ENCODE measurements at regions not wholly inside any gene's neighbourhood (a gene's known extent, or its start where the extent isn't known, plus 50 kb on each side); places are given as distances from the start of the nearest gene placed in this dataset.

GRCh38 chr6:156258981-156259380, 518.2 kb upstream of the ARID1B start:
- H3K4me3 ChIP-seq, result no peak overlapping the region
- no peak overlapping the region for H3K27ac ChIP-seq
- ATAC-seq (ENCODE audit: insufficient number of reproducible peaks, low FRiP score, low read depth) (no peak), DNase-seq (ENCODE audit: low spot score) (no peak)
- H3K9me3 ChIP-seq, result no peaks in the 10 kb centered on the region
- TF ChIP-seq CTCF (IDR thresholded peaks at IDR 0.05), result no peak
- no peaks in the 10 kb centered on the region for H3K4me1 ChIP-seq (ENCODE audit: control insufficient read depth in 1 of 2, low read depth in 2 of 2)
- H3K27me3 ChIP-seq (replicated peaks; ENCODE audit: insufficient read depth), result no peaks in the 10 kb centered on the region
- no peaks in the 10 kb centered on the region for H3K36me3 ChIP-seq

GRCh38 chr6:156256161-156256560, 521.0 kb upstream of the ARID1B start:
- DNase-seq (ENCODE audit: low spot score), result no peak
- Histone ChIP-seq H3K4me1 (ENCODE audit: control insufficient read depth in 1 of 2, low read depth in 2 of 2) (no peaks in the 10 kb centered on the region), H3K9me3 (no peaks in the 10 kb centered on the region), H3K4me3 (no peak overlapping the region), H3K27me3 (replicated peaks; ENCODE audit: insufficient read depth) (no peaks in the 10 kb centered on the region), H3K36me3 (no peaks in the 10 kb centered on the region), H3K27ac (no peak overlapping the region)
- TF ChIP-seq CTCF (IDR thresholded peaks at IDR 0.05), result no peak
- no peak for ATAC-seq (ENCODE audit: insufficient number of reproducible peaks, low FRiP score, low read depth)

- DNase-seq (ENCODE audit: low spot score), result no peak
- Histone ChIP-seq H3K4me1 (ENCODE audit: control insufficient read depth in 1 of 2, low read depth in 2 of 2) (no peaks in the 10 kb centered on the region), H3K27me3 (replicated peaks; ENCODE audit: insufficient read depth) (no peaks in the 10 kb centered on the region), H3K9me3 (no peaks in the 10 kb centered on the region), H3K27ac (no peak overlapping the region), H3K36me3 (no peaks in the 10 kb centered on the region), H3K4me3 (no peak overlapping the region)
- ATAC-seq (ENCODE audit: insufficient number of reproducible peaks, low FRiP score, low read depth), result no peak
- no peak for TF ChIP-seq CTCF (IDR thresholded peaks at IDR 0.05)
Measured at GRCh38 chr6:156254240-156254639, 522.9 kb upstream of the ARID1B start.

GRCh38 chr6:156250593-156250992, 526.6 kb upstream of the ARID1B start:
- no peaks in the 10 kb centered on the region for H3K4me1 ChIP-seq (ENCODE audit: control insufficient read depth in 1 of 2, low read depth in 2 of 2)
- TF ChIP-seq CTCF (IDR thresholded peaks at IDR 0.05), result no peak
- no peaks in the 10 kb centered on the region for H3K9me3 ChIP-seq
- no peak for DNase-seq (ENCODE audit: low spot score)
- ATAC-seq (ENCODE audit: insufficient number of reproducible peaks, low FRiP score, low read depth), result no peak
- no peak overlapping the region for H3K4me3 ChIP-seq
- H3K27ac ChIP-seq, result no peak overlapping the region
- H3K27me3 ChIP-seq (replicated peaks; ENCODE audit: insufficient read depth), result no peaks in the 10 kb centered on the region
- H3K36me3 ChIP-seq, result no peaks in the 10 kb centered on the region

GRCh38 chr6:156242206-156242605, 535.0 kb upstream of the ARID1B start:
- ATAC-seq (ENCODE audit: insufficient number of reproducible peaks, low FRiP score, low read depth) (no peak), DNase-seq (ENCODE audit: low spot score) (no peak)
- Histone ChIP-seq H3K36me3 (no peaks in the 10 kb centered on the region), H3K9me3 (no peaks in the 10 kb centered on the region), H3K27ac (no peak overlapping the region), H3K4me1 (ENCODE audit: control insufficient read depth in 1 of 2, low read depth in 2 of 2) (no peaks in the 10 kb centered on the region), H3K27me3 (replicated peaks; ENCODE audit: insufficient read depth) (no peaks in the 10 kb centered on the region), H3K4me3 (no peak overlapping the region)
- no peak for TF ChIP-seq CTCF (IDR thresholded peaks at IDR 0.05)

Data from thoracic aorta (tissue), 2 donors.